SK-N-SH treated with all-trans-retinoic acid at 6 μM for 48 hours (cell line): ENCODE measurements at regions not wholly inside any gene's neighbourhood (a gene's known extent, or its start where the extent isn't known, plus 50 kb on each side); places are given as distances from the start of the nearest gene placed in this dataset.

ENCODE experiments used
- ARNTL ChIP-seq: fragments of 450-650 bp; formaldehyde crosslinking; IDR thresholded peaks from 2 replicates; pipeline ENCODE4 v1.5.0; 2020; ENCODE audit warnings: low read depth, mild to moderate bottlenecking, moderate library complexity, borderline replicate concordance
- GLIS3 ChIP-seq: fragments of 250-450 bp; sonication (Bioruptor Pico); IDR thresholded peaks from 2 replicates; pipeline ENCODE4 v1.5.0; 2020; ENCODE audit warnings: mild to moderate bottlenecking, moderate library complexity
- PATZ1 ChIP-seq: fragments of 250-450 bp; sonication (Bioruptor Pico); IDR thresholded peaks from 2 replicates; pipeline ENCODE4 v1.8.0; 2020; ENCODE audit warnings: mild to moderate bottlenecking, moderate library complexity, borderline replicate concordance
- POU6F1 ChIP-seq: fragments of 250-450 bp; sonication (Bioruptor Pico); IDR thresholded peaks from 2 replicates; pipeline ENCODE4 v1.8.0; 2021; ENCODE audit warnings: low read depth, mild to moderate bottlenecking, moderate library complexity, borderline replicate concordance
- RARB ChIP-seq: fragments of 250-450 bp; sonication (Bioruptor Pico); IDR thresholded peaks from 2 replicates; pipeline ENCODE4 v1.8.0; 2021; ENCODE audit warnings: mild to moderate bottlenecking, moderate library complexity
- SNAI2 ChIP-seq: fragments of 250-450 bp; sonication (Bioruptor Pico); IDR thresholded peaks from 2 replicates; pipeline ENCODE4 v1.5.0; 2020; ENCODE audit warnings: mild to moderate bottlenecking, moderate library complexity
- TOX ChIP-seq: fragments of 250-450 bp; sonication (Bioruptor Pico); IDR thresholded peaks from 2 replicates; pipeline ENCODE4 v1.8.0; 2021; ENCODE audit warnings: mild to moderate bottlenecking, moderate library complexity, borderline replicate concordance
- TSHZ2 ChIP-seq: fragments of 250-450 bp; sonication (Bioruptor Pico); IDR thresholded peaks from 2 replicates; pipeline ENCODE4 v1.5.0; 2020; ENCODE audit warnings: mild to moderate bottlenecking, moderate library complexity
- ZC3H10 ChIP-seq: fragments of 250-450 bp; sonication (Bioruptor Pico); IDR thresholded peaks from 2 replicates; pipeline ENCODE4 v1.5.1; 2021; ENCODE audit warnings: mild to moderate bottlenecking, moderate library complexity
- ZFP3 ChIP-seq: fragments of 250-450 bp; sonication (Bioruptor Pico); IDR thresholded peaks from 2 replicates; pipeline ENCODE4 v1.5.0; 2020; ENCODE audit warnings: mild to moderate bottlenecking, moderate library complexity
- ZFP30 ChIP-seq: fragments of 450-650 bp; formaldehyde crosslinking; IDR thresholded peaks from 2 replicates; pipeline ENCODE4 v1.5.0; 2022; ENCODE audit warnings: mild to moderate bottlenecking, moderate library complexity
- ZNF565 ChIP-seq: fragments of 450-650 bp; formaldehyde crosslinking; conservative IDR thresholded peaks from 2 replicates; pipeline ENCODE4 v1.5.0; 2020; ENCODE audit warnings: low read depth, mild to moderate bottlenecking, moderate library complexity
- ZNF70 ChIP-seq: fragments of 450-650 bp; formaldehyde crosslinking; IDR thresholded peaks from 2 replicates; pipeline ENCODE4 v1.5.0; 2020; ENCODE audit warnings: mild to moderate bottlenecking, moderate library complexity
- ZNF8 ChIP-seq: fragments of 450-650 bp; formaldehyde crosslinking; IDR thresholded peaks from 2 replicates; pipeline ENCODE4 v1.5.0; 2020; ENCODE audit warnings: mild to moderate bottlenecking, moderate library complexity

- no peak for TF ChIP-seq TSHZ2 (CRISPR knock-in tag)
- TF ChIP-seq GLIS3 (CRISPR knock-in tag) = no peak
- TF ChIP-seq ARNTL = no peak
- no peak for TF ChIP-seq ZFP3 (CRISPR knock-in tag)
- TF ChIP-seq TOX = no peak
- no peak for TF ChIP-seq PATZ1 (CRISPR knock-in tag)
- no peak for TF ChIP-seq ZNF8 (CRISPR knock-in tag)
- no peak for TF ChIP-seq ZNF565 (CRISPR knock-in tag)
- TF ChIP-seq POU6F1 (CRISPR knock-in tag) = no peak
- TF ChIP-seq ZNF70 = no peak
- no peak for TF ChIP-seq RARB
- TF ChIP-seq SNAI2 = no peak
- no peak for TF ChIP-seq ZFP30 (CRISPR knock-in tag)
- no peak for TF ChIP-seq ZC3H10 (CRISPR knock-in tag)
These were observed 71.8 kb upstream of the ANKEF1 start for GRCh38 chr20:9963029-9963428.
